ENCODE measurements at regions not wholly inside any gene's neighbourhood (a gene's known extent, or its start where the extent isn't known, plus 50 kb on each side); places are given as distances from the start of the nearest gene placed in this dataset.
"Not testable (repeated sequence)": the region's sequence is repeated elsewhere in the genome, so short reads cannot be mapped to it uniquely, and the experiment has no call there.

- DNase-seq (ENCODE audit: low spot score): no peak
- no peak for FAIRE-seq
Observed at GRCh38 chr3:81197386-81197785, 564.1 kb downstream of the GBE1 start.

DNA sequence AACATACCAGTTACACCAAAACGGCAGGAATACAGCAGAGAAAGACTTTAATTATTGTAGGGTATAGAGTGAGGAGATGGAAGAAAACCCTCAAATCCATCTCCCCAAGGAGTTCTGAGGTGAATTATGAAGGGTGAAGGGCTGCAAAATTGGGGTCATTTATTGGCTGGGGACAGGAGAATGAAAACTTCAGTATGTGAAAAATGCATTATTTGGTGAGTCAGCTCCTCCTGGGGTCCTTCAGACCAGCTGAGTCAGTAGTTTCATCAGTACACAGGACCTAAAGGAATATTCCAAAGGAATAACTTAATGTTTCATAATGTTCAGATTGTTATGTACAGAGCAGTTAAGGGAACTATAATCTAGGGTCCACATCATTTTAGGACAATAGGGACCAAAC is 566.0 kb downstream of the GBE1 start:
- DNase-seq (ENCODE audit: low spot score) (no peak), FAIRE-seq (no peak)

DNA sequence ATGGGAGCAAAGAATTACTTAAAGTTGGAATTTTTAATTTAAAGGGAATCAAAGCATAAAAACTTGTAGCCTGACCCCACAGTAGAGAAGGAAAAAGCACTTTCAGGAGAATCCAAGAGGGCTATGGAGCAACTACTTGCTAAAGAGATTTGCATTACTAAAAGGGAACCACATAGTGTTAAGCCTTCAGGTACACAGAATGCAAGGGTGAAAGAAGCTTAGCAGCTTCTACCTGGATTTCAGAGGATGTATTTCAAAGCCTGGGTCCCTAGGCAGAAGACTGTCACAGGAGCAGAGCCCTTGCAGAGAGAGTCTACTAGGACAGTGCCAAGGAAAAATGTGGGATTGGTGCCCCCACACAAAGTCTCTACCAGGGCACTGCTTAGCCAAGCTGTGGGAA is 575.0 kb downstream of the GBE1 start:
- FAIRE-seq (no peak), DNase-seq (ENCODE audit: low spot score) (no peak)

- not testable (repeated sequence) for FAIRE-seq; DNase-seq (ENCODE audit: low spot score)
Observed at GRCh38 chr3:81182086-81182875, 579.2 kb downstream of the GBE1 start.

DNA sequence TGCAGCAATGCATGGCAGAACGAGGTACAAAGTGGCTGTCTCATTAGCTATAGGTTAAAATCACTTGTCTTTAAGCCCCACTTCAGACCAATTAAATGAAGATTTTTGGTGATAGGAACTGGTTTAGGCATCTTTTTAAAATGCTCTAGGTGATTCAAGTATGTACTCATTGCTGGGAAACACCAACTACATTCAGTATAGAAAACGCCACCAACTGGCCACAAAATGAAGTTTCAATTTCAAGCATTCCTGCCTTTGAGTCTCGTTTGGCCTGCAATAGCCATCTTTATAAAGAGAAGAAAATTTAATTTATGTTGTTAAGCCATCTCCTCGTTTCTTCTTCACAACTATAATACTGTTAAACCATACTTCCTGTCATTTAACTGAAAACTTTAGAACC is 587.9 kb downstream of the GBE1 start:
- DNase-seq (ENCODE audit: low spot score) (no peak), FAIRE-seq (no peak)

GRCh38 chr3:81170298-81170697 is 591.1 kb downstream of the GBE1 start:
- no peak for DNase-seq (ENCODE audit: low spot score)
- no peak for FAIRE-seq

DNA sequence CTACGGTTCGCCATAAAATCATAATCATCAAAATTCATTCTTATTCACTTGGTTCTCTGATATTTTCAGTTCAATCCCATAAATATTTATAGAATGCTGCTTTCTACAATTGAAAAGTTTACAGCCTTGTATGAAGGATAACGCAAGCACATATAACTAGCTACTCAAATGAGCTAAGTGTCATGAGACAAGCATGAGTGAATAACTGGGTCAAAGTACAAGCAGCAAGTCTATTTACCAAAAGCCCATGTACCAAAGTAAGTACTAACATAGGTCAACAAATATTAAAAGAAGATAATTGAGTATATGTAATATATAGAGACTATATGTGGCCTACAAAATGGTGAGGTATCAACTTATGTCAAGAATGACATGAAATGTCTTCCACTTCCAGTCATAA is 596.6 kb downstream of the GBE1 start:
- no peak for FAIRE-seq
- no peak for DNase-seq (ENCODE audit: low spot score)

GRCh38 chr3:81161851-81162250 is 599.6 kb downstream of the GBE1 start:
- FAIRE-seq (no peak), DNase-seq (ENCODE audit: low spot score) (no peak)

- DNase-seq (ENCODE audit: low spot score) (no peak), FAIRE-seq (no peak)
Observed at GRCh38 chr3:81161100-81161499, 600.3 kb downstream of the GBE1 start.

GRCh38 chr3:81154611-81155143 is 606.8 kb downstream of the GBE1 start:
- FAIRE-seq (no peak), DNase-seq (ENCODE audit: low spot score) (no peak)

GRCh38 chr3:81152156-81152555 is 609.3 kb downstream of the GBE1 start:
- no peak for DNase-seq (ENCODE audit: low spot score)
- FAIRE-seq: no peak

DNA sequence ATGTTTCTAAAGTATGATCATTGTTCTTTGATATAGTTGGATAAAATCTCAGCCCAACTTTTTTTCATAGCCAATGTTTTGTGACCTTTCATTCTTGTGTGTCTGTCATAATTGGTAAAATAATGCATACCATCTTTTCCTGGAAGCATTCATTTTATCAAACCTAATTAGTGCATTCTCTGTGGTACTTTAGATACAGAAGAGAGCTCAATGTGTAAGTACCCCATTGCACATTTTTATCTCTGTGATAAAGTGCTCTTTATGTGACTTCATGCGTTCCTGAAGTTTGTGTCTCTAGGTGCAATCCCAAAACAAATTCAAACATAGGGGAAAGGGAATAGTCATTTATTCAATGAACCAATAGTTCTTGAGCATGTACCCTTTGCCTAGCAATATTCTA is 628.5 kb downstream of the GBE1 start:
- DNase-seq (ENCODE audit: low spot score) (no peak), FAIRE-seq (no peak)

- FAIRE-seq: no peak
- no peak for DNase-seq (ENCODE audit: low spot score)
Observed at GRCh38 chr3:81105789-81106488, 655.5 kb downstream of the GBE1 start.

DNA sequence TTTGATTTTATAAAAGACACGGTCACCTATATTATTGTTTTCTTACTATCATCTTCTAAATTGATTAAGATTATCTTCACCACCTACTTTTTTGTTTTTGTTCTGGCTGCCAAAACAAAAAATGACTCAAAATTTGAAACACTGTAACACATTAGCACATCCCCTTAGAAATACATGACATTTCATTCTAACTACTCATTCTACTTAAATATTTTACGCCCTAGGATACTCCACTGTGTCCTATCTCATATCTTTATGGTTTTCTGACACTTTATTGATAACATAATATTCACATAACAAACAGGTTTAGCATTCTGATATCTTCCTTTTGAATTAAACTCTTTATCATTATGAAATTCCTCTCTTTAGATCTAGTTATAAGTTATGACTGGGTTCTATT is 656.2 kb downstream of the GBE1 start:
- FAIRE-seq (no peak), DNase-seq (ENCODE audit: low spot score) (no peak)

- FAIRE-seq (no peak), DNase-seq (ENCODE audit: low spot score) (no peak)
Observed at GRCh38 chr3:81097889-81098288, 663.6 kb downstream of the GBE1 start.

GRCh38 chr3:81095956-81096355 is 665.5 kb downstream of the GBE1 start:
- DNase-seq (ENCODE audit: low spot score): no peak
- no peak for FAIRE-seq

GRCh38 chr3:81094986-81095385 is 666.5 kb downstream of the GBE1 start:
- FAIRE-seq: no peak

DNA sequence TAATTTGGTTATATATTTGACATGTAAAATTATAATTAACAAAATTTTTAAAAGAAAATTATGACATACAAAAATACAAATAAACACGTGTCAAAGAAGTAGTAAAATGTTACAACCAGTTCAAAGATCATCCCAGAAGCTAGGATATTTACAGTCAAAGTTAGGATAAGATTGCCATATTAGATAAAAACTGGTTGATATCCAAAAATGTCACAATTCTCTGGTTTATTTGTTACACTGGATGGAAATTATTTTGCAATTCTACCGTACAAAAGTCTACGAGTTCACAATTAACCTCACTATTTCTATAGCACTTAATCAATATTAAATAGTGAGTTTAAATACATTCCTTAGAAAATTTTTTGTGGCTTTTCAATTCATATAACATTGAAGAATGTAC is 673.8 kb downstream of the GBE1 start:
- DNase-seq (ENCODE audit: low spot score) (no peak), FAIRE-seq (no peak)

More at GRCh38 chr3:81094986-81095385, 666.5 kb downstream of the GBE1 start:
- DNase-seq (ENCODE audit: low spot score): no peak

DNA sequence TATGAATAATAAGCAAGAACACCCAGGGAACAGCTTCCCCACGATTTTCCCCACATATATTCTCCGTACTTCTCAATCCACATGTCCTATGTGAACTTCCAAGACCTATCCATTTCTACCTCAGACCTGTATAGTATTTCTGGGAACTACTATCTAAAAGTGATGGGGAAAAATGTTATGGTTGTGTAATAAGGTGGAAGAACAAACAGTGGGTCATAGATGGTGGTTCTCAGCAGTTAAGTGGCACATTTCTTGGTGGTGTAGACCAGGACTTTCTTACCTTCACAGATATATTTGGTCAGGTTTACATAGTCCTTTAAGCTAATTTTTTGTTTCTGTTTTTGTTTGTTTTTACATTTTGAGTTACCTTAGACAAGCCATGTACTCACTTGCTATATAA is 675.1 kb downstream of the GBE1 start:
- FAIRE-seq (no peak), DNase-seq (ENCODE audit: low spot score) (no peak)

DNA sequence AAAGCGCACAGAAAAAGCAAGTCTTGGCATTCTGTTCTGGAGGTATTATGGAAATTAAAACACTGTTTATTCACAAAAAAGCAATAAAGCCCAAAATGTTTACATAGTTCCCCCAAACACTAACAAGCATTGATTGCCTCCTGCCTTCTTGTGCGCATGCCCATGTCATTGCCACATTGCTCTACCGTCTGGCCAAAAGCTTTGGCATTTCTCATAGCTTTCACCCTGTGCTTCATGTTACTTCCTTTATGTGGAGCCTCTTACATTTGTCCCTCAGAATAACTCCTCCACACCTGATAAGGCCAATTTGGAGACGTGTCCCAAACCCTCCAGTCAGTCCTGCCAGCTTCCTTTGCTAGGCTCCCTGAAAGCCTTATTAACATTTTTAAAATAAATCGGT is 680.8 kb downstream of the GBE1 start:
- FAIRE-seq (no peak), DNase-seq (ENCODE audit: low spot score) (no peak)

GRCh38 chr3:81072591-81072990 is 688.9 kb downstream of the GBE1 start:
- DNase-seq (ENCODE audit: low spot score) (no peak), FAIRE-seq (no peak)

DNA sequence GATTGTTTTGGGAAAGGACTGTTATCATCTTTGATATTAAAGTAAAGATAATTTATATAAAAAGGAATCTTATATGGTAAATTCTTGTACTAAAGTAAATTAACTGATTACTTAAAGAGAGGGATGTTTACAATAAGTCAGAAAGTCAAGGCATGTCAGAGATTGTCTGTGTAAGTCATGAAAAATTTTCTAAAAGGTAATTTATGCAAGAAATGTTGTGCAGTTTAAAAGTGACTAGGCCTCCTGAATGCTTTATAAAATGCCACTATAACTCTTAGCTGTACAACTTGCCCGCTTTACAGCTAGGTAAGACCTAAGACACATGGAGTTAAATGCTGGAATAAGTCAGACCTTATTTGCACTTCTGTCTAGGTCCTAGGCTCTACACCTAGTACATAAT is 692.9 kb downstream of the GBE1 start:
- no peak for FAIRE-seq
- DNase-seq (ENCODE audit: low spot score): no peak

- no peak for DNase-seq (ENCODE audit: low spot score)
- no peak for FAIRE-seq
Observed at GRCh38 chr3:81063896-81064295, 697.5 kb downstream of the GBE1 start.

Data from urothelium cell line (cell line).